NCI-H460 (cell line): ENCODE measurements at regions not wholly inside any gene's neighbourhood (a gene's known extent, or its start where the extent isn't known, plus 50 kb on each side); places are given as distances from the start of the nearest gene placed in this dataset.

ENCODE experiments used
- DNase-seq: peaks from one replicate; pipeline ENCODE4 v3.0.0-alpha.2; 2016; ENCODE audit warnings: low read depth; ENCODE audit errors: extremely low read depth

GRCh38 chr13:33369073-33369472 is 83.5 kb upstream of the STARD13 start:
- DNase-seq: no peak

GRCh38 chr13:33372251-33372919 is 86.8 kb upstream of the STARD13 start:
- DNase-seq: no peak

- no peak for DNase-seq
These were observed 88.1 kb upstream of the STARD13 start for GRCh38 chr13:33373624-33374023.

GRCh38 chr13:33375421-33375820 is 89.9 kb upstream of the STARD13 start:
- DNase-seq: no peak

- no peak for DNase-seq
These were observed 90.7 kb upstream of the STARD13 start for GRCh38 chr13:33376212-33376611.

GRCh38 chr13:33377411-33377810 is 91.9 kb upstream of the STARD13 start:
- DNase-seq: no peak

- no peak for DNase-seq
These were observed 92.3 kb upstream of the STARD13 start for GRCh38 chr13:33377825-33378224.

- DNase-seq: no peak
These were observed 94.1 kb upstream of the STARD13 start for GRCh38 chr13:33379608-33380007.

GRCh38 chr13:33380487-33381079 is 95.0 kb upstream of the STARD13 start:
- DNase-seq: no peak

- no peak for DNase-seq
These were observed 95.6 kb upstream of the STARD13 start for GRCh38 chr13:33381180-33381579.

- no peak for DNase-seq
These were observed 96.4 kb upstream of the STARD13 start for GRCh38 chr13:33381906-33382305.

- DNase-seq: no peak
These were observed 98.4 kb upstream of the STARD13 start for GRCh38 chr13:33383724-33384577.

GRCh38 chr13:33388286-33388998 is 102.9 kb upstream of the STARD13 start:
- DNase-seq: no peak

GRCh38 chr13:33392794-33393405 is 107.3 kb upstream of the STARD13 start:
- DNase-seq: no peak

- no peak for DNase-seq
These were observed 108.9 kb upstream of the STARD13 start for GRCh38 chr13:33394294-33394932.

- no peak for DNase-seq
These were observed 115.7 kb upstream of the STARD13 start for GRCh38 chr13:33401238-33401637.

GRCh38 chr13:33402975-33403374 is 117.4 kb upstream of the STARD13 start:
- no peak for DNase-seq

GRCh38 chr13:33403807-33404362 is 118.3 kb upstream of the STARD13 start:
- no peak for DNase-seq

- no peak for DNase-seq
These were observed 119.8 kb upstream of the STARD13 start for GRCh38 chr13:33405371-33405770.
